DMS79 treated with DMSO at 0.1 percent for 48 hours (cell line): ENCODE measurements at regions not wholly inside any gene's neighbourhood (a gene's known extent, or its start where the extent isn't known, plus 50 kb on each side); places are given as distances from the start of the nearest gene placed in this dataset.
"Not testable (repeated sequence)": the region's sequence is repeated elsewhere in the genome, so short reads cannot be mapped to it uniquely, and the experiment has no call there.

Experiments used
- DNase-seq: peaks from one replicate; lab custom pipeline; 2025; lab: John Stamatoyannopoulos, UW

DNA sequence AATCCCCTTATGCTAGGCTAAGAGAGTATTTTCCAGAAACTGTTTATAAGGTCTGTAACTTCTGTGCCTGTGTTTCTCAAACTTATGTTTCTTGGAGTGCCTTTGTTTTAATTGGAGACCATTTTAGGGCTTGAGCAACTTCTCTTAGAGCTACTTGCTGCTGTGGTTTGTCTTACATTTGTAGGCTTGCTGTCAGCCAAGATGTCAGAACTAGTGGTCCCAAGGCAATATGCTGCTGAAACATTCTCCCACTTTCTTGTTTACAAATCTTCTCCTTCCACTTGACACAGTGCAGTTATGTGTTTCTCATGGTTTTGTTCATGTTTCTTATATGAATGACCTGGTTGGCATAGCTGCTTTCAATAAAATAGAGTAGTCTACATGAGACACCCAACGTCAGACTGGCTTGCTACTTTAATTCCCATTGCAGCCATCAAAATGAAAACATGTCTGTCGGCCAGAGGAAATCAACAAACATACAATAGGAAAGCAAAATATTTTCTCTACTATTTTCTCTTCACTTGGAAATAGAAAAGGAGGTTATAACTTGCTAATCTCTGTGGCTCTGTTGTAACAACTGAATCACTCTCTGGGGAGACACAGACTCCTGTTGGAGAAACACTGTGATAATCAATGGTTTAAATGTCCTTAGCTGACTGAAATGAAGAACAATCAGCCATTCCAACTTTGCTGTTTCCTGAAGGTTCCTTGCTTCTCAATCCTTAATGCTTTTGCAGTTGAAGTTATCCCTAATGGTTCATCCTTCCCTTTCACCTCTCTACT lies 426.4 kb downstream of the PDGFC start:
- DNase-seq: no peak

DNA sequence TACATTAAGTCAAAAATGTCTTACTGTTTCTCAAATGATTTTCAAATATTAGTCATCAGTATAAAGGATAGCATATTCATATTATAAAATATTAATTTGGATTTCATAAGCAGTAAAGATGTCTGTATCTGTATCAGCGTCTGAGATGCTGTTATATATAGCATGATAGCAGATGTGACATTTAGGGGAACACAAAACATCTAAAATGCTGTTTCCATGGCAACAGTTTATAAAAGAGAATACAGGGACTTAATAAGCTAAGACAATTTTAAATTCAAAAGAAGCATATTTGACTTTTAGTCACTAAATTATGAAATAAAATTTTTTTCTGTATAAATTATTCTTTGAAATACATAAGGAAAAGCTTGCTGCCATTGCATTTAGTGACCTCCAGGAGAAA lies 432.2 kb downstream of the PDGFC start:
- no peak for DNase-seq

DNA sequence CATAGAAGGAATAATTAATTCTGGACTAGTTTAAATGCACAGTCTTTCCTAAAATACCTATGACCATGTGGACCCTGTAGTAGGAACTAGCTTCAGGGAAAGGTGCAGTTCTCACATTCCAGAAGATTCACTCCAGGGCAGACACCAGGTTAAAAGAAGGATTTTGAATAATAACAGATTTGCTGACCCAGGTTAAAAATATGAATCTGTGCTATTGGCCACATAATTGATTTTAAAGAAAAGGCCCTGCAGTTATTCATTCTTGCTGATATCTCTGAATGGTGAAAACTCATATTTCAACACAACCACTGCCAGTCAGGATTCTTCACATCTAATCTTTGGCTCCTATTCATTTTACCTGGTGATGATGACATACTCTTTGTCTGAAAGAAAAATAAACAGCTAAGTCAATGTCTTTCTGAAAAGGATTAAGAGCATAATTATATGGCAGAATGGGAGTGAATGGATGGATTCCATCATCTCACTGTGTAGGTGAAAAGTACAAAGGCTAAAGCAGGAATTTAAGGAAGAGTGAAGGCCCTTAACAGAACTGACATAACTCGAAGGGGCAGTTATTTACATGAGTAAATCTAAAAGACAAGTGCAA lies 432.8 kb downstream of the PDGFC start:
- no peak for DNase-seq

DNA sequence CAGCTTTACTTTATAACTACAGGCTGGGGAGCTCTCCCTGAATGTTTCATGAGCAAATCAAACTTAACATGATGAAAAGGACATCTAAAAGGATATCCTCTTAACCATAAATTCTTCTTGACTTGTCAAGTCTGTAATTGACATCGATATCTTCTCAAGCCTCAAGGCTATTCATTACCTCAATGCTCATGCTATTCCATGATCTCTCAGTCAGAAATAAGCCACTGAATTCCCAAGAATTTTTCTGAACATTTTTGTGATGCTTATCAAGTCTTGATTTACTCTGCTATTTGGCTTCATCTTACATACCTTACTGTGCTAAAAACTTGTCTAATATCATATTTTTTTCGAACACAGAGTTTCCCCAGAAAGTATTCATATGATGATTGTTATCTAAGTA lies 433.4 kb downstream of the PDGFC start:
- DNase-seq: no peak

DNA sequence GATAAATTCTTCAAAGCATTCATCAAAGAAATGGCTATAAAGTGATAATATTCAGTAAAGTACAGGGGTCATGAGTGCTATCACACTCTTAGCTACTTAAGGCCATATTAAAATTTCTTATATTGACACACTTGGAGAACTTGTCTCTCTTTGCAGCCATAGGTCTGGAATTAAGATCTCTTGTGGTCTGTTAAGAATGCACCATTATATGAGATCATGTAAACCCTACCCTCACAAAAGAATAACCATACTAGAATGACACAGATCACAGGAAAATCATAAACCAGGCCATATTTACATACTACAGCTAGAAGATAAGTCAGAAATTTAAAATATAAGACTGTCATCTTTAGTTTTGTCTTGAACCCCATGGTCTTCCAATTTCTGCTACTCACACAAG lies 434.3 kb downstream of the PDGFC start:
- DNase-seq: no peak

DNA sequence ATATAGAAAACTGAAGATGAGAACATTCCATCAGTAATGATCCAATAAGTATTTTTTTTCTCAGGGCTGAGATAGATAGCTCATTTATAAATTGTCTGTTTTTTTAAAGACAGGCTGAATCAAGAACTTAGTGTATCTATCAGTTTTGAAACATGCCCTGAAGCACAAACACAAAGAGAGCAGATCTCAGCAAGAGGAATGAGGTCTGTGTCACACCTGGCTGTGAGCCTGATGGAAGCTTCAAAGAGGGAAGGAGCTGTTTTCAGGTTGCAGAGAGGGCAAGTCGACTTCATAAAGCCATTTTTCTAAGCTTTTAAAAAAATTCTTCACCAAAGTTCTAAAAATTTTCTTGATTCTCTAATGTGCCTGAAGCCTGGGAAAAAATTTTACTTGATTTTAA lies 434.9 kb downstream of the PDGFC start:
- no peak for DNase-seq

DNA sequence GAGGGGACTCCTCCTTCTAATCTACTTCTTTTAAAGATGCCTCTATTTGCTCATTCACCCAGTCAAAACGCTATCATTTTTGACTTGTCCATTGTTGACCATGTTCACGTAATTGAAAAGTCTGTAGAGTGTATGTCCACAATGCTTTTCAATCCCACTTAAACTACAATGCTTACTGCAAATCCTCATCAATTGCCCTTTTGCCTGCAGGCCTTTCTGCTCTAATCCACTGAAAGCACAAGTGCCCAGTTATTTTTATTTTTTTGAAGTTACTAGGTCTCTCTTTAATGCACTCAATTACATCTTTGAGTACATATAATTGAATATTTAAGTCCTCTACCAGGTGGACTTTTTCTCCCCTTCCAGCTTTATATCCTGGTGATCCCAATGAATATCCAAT lies 437.4 kb downstream of the PDGFC start:
- no peak for DNase-seq

DNA sequence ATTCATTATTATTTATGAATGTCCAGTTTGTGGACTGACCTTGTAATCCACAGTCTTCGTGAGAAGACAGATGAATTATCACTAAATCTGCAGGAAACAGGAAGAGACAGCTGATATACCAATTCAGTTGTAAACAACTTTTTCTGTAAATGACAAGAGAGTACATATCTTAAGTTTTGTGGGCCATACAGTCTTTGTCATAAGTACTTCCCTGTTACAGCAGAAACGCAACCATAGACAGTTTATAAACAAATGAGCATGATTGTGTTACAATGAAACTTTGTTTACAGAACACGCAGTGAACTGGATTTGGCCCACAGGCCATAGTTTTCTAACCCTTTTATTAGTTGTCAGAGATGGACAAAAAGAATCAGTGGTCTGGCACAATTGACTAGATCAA lies 443.4 kb downstream of the PDGFC start:
- no peak for DNase-seq

DNA sequence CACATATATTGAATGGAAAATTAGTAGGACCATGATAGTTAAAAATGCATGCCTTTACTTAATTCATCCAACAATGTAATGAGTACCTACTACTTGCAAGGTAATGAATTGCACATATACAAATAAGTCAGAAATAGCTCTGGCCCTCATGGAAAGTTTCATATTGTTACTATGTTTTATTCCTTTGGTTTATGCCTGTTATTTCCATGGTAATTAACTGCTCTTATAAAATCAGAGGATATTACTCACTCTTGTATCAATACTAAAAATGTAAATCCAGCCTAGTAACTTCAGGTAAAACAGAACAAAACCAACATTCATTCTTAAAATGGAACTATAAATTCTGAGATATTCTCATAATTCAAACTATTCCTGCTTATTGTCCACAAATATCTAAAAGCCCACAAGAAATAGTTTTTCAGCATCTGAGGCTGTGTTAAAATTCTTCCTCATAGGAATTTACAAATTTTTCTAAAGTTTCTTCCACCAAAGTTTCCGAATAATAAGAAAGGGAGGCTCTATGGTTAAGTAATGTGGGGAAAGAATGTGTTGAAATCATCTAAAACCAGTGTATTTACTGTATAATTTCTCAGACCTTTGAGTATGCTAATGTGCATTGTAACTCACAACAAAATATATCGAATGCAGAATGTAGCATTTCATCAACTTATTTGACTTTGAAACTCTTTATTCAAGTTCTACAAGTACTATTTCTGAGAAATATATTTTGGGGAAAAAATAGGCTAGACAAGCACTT lies 444.2 kb downstream of the PDGFC start:
- no peak for DNase-seq

DNA sequence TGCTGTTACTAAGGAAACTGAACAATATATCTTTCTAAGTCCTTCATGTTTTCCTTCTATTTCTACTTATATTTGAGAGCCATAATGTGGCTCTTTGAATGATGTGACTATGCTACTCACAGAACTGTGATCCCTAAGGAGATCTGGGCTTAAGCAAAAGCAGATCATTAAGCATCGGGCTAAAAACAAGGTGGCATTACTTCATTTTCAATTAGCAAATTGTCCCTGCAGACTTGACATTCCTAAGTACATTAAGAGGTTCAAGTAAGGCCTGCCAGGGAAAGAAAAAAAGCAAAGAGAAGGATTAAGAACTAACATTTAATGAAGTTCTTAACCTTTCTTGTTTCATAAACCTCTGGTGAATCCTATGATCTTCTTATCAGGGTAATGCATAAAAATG lies 447.6 kb downstream of the PDGFC start:
- DNase-seq: no peak

DNA sequence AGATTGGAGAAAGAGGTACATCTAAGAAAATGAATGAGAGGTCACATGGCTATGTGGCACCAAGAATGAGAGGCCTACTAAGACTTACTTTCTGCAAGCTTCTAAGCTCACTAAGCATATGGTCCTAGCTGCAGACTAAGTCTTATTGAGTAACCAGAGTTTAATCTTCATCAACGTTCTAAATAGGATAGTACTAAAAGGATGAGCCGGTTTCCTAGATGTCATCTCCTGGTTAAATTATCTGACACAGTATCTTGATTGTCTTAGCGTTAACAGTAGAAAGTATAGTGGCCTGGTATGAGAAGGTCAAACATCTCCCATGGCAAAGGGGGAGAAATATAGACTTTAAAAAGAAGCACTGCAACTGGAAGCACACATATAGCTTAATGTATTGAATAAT lies 448.1 kb downstream of the PDGFC start:
- DNase-seq: no peak

DNA sequence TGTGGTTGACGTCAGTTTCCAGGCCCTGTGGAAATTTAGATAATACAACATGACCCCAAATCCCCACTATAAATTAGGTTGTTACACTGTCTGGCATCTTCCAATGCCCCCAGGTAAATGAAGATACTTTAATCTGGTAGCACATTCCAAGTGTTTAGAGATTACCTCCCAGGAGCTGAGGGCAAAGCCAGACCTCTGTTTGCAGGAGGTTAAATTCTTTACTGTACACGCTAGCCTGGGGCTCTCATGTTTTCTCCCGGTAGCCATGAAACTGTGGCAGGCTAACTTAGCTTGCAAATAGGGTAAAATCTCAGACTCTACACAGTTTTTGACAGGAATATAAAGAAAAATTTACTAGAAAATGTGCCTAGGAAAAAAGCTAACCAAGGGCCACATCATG lies 450.0 kb downstream of the PDGFC start:
- DNase-seq: no peak

DNA sequence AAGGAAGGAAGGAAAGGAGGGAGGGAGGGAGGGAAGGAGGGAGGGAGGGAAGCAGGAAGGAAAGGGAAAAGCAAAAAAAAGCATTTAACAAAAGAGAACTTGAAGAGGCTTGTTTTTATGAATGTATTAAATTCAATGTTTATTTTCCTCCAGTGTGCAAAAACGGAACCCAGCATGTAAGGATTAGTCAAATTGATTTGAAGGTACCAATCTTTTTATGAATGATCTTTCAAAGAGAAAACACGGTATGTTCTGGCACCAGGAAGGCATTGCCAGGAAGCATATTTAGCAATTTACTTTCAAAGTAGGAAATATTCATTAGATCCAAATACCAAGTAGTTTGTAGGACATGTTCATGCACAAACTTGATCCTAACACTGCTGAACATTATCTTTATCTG lies 453.6 kb downstream of the PDGFC start:
- no peak for DNase-seq

DNA sequence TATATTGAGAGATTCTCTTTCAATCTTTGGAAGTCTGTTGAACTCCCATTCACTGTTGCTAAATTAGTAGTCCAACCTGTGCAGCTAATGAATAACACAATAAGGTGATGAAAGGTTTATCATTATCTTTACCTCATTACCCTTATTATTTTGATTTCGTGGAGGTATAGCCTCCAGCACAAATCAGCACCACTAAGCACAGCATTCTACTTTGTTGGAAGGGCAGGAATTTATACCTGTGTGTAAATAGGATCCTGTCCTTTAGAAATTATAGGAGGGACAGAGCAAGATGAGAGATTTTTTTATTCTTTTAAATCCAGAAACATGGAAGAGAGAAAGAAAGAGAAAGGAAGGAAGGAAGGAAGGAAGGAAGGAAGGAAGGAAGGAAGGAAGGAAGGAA lies 454.1 kb downstream of the PDGFC start:
- no peak for DNase-seq

DNA sequence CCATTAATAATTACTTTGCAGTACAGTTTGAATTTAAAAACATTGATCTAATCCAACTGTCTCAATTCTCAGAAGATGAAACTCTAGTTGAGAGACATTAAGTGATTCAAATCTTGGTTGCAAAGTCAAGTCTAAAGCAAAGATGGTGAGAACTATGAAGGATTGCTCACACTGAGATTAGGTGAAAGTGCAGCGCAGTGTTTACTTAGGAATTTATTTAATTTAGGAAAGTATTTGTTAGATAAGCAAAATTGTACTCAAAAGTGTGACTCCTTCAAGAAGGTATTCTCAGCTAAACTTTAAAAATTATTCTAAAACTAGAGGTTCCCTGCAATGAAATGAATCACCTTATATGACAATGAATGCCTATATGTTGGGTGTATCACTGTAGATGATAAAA lies 454.9 kb downstream of the PDGFC start:
- DNase-seq: no peak

DNA sequence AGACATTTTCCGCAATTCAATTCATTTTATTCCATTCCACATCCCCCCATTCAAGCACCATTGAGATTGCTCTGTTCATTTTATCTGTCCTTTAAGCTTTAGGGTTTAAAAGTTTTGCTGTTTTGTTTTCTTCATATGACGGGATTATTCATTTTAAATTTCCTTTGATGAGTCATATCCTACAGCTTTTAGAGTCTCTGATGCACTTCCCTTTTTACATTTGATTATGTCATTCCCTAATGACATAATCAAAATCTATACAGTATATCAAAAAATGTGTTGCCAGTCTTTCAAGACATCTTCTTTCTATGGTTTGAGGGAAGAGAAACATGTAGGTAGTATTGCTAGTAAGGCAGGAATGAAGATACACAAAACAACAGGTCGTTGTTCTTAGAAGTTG lies 456.3 kb downstream of the PDGFC start:
- DNase-seq: no peak

DNA sequence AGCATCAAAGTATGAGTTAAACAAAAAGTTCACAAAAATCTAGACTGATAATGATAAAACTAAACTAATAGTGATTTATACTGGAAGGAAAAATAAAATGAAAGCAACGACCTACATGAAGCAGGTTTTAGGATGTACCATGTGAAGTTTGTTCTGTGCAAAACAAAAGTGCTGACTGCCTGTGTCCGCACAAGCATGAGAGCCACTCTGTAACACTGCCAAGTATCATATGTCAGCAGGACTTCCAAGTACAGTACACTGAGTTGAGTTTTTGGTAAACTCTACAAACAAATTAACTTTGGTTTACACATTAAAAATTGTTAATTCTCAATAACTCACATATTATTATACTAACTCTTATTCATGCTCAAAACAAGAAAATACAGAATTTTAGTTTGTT lies 459.0 kb downstream of the PDGFC start:
- no peak for DNase-seq

DNA sequence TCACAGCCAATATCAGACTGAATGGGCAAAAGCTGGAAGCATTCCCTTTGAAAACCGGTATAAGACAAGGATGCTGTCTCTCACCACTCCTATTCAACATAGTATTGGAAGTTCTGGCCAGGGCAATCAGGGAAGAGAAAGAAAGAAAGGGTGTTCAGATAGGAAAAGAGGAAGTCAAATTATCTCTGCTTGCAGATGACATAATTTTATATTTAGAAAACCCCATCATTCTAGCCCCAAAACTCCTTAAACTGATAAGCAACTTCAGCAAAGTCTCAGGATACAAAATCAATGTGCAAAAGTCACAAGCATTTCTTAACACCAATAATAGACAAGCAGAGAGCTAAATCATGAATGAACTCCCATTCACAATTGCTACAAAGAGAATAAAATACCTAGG lies 461.7 kb downstream of the PDGFC start:
- not testable (repeated sequence) for DNase-seq

DNA sequence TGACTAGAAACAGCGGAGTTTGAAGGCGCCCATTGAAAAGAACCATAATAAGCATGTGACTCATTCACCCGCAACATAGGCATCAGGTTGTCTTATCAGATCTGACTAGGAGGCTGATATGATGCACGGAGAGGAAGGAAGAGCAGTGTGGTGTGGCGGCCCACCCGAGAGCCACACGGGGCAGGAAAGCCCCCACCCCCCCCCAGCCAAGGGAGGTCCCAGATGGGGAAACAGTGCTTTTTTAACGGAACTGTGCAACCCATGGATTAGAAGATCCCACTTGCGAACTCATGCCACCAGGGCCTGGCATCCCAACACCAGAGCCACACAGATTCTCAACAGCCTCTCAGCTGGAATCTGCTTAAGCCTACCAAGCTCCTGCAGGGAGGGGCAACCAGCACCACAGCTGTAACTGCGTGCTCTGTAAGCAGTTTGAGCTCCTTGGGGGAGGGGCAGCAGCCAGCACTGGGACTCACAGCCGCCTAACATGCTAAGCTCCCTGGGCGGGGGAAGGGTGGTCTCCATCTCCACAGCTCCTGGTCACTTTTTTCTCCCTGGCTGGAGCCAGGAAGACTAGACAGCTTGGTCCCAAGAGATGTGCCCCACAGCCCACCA lies 466.2 kb downstream of the PDGFC start:
- no peak for DNase-seq

DNA sequence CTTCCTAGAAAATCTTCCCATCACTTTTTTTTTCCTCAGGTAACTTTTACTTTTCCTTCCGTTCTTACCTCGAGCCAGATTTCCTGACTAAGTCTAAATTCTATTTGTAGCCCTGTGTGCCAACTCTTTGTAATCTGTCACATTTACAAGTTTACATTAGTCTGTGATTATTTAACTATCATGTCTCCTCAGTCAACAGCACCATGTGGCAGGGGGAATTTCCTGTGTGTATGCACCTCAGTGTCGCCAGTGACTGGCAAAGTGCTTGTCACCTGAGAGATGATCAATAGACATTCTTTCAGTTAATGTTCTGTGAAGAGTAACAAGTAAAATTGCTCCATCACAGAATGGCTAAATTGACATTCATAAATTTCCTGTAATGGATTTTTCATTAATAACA lies 468.5 kb downstream of the PDGFC start:
- no peak for DNase-seq

DNA sequence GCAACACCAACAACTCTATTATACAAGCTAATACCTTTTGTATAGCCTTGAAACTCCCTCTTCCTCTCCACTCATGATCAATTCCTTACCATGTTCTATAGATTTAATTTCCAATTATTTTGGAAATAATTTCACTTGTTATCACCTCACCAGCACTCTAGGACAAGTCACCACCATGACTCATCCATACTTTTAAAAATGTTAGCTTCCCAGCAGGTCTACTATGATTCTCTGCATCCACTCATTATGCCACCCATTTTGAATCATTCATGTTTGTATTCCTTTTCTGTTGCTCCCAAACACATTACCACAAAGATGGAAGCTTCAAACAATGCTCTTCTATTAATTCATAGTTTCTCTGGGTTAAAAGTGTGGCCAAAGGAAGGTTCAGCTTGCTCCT lies 469.6 kb downstream of the PDGFC start:
- DNase-seq: no peak

DNA sequence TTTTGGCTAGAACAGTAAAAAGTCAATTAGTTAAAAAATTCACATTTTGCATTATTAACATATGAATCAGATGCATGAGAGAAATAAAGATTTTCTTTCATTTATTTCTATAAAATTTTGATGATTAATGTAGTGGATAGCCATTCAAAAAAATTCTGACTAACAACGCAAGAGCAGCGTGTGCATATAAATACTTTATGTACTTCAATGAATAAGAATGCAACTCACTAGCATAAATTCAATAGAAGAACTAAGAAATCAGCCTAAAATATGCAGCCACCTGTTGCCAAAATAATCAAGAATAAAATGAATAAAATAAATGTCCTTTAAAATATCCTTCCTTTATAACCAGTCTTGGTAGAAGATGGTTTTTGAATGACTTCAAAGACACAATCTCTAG lies 471.9 kb downstream of the PDGFC start:
- no peak for DNase-seq

DNA sequence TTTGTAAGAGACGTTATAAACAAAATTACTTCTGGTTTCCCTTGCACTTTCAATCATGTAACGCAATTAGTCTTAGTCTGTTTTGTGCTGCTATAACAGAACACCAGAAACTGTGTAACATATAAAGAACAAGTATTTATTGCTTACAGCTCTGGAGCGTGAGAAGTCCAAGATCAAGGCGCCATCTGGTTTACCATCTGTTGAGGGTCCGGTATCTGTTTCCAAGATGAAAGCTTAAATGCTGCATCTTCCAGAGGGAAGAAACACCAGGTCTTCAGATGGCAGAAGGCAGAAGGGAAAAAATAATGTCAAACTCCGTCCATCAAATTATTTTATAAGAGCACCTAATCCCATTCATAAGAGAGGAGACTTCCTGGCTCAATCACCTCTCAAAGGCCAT lies 474.1 kb downstream of the PDGFC start:
- DNase-seq: no peak
